Karpas-422 (cell line): ENCODE measurements at regions not wholly inside any gene's neighbourhood (a gene's known extent, or its start where the extent isn't known, plus 50 kb on each side); places are given as distances from the start of the nearest gene placed in this dataset.

Experiments used
- DNase-seq: peaks from one replicate; pipeline ENCODE4 v3.0.0-alpha.2; 2015
- H2AFZ ChIP-seq: fragments of 200-600 bp; sonication (generic); 2 replicates; pipeline ENCODE4 v1.6.1; 2014; ENCODE audit warnings: antibody characterized with exemption, low read length, mixed read lengths
- H3K27ac ChIP-seq: fragments of 200-600 bp; sonication (generic); 2 replicates; pipeline ENCODE4 v1.5.1; 2014; ENCODE audit warnings: mild to moderate bottlenecking, low read length, moderate library complexity
- H3K27me3 ChIP-seq: fragments of 200-600 bp; sonication (generic); 2 replicates; pipeline ENCODE4 v1.6.1; 2014; ENCODE audit warnings: low read length, mixed read lengths
- H3K36me3 ChIP-seq: fragments of 200-600 bp; sonication (generic); 2 replicates; pipeline ENCODE4 v1.6.1; 2014; ENCODE audit warnings: low read length, mixed read lengths; ENCODE audit not compliant: insufficient read depth
- H3K4me1 ChIP-seq: fragments of 200-600 bp; sonication (generic); 2 replicates; pipeline ENCODE4 v1.6.1; 2014; ENCODE audit warnings: mild to moderate bottlenecking, low read length, mixed read lengths
- H3K4me2 ChIP-seq: fragments of 200-600 bp; sonication (generic); 2 replicates; pipeline ENCODE4 v1.6.1; 2014; ENCODE audit warnings: low read length, low read depth, mild to moderate bottlenecking; ENCODE audit not compliant: poor library complexity, severe bottlenecking
- H3K4me3 ChIP-seq: fragments of 200-600 bp; sonication (generic); 2 replicates; pipeline ENCODE4 v1.5.1; 2014; ENCODE audit warnings: mild to moderate bottlenecking, antibody characterized with exemption, low read length, mixed read lengths
- H3K79me2 ChIP-seq: fragments of 200-600 bp; sonication (generic); 2 replicates; pipeline ENCODE4 v1.6.1; 2014; ENCODE audit warnings: mild to moderate bottlenecking, low read length, mixed read lengths
- H3K9ac ChIP-seq: fragments of 200-600 bp; sonication (generic); 2 replicates; pipeline ENCODE4 v1.6.0; 2014; ENCODE audit warnings: low read length
- H3K9me2 ChIP-seq: fragments of 200-600 bp; sonication (generic), shearing (Covaris generic); replicated peaks from 2 replicates; pipeline ENCODE4 v1.6.0; 2014; ENCODE audit warnings: mild to moderate bottlenecking, low read length, moderate library complexity; ENCODE audit not compliant: insufficient read depth
- H3K9me3 ChIP-seq: fragments of 300-700, 200-600 bp; sonication (generic); 2 replicates; pipeline ENCODE4 v1.6.1; 2014; ENCODE audit warnings: low read length, mixed read lengths
- H4K20me1 ChIP-seq: fragments of 200-600 bp; sonication (generic); 2 replicates; pipeline ENCODE4 v1.6.1; 2014; ENCODE audit warnings: mild to moderate bottlenecking, antibody characterized with exemption, low read length, low read depth; ENCODE audit not compliant: insufficient read depth

DNA sequence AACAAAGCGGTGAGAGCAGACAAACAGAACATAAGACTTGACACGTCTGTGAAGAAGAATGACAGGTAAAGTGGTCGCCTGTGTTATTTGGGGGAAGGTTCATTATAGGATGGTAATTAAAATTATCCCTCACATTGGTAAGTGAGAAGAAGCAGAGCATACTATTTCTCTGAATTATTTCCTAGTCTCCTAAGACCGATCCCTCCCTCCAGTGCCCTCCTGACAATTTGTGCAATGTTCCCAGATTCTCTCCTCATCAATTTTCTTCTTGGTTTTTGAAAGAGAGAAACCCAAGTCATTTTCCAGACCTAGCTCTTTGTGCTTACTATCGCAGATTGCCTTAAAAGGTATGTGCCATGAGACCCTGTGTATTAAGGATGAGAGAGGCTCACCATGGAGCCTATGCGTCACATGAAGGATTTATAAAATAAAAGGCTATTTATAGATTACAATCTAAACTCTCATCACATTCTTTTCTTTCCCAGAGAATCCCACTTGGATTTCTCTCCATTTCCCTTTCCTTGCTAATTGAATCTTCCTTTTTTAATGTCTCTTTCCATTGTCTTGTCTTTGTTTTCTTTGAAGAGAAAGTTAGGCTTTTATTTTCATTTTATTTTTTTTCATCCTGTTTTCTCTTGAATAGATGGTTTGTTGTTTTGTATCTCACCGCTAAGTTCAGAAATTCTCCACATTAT lies 112.0 kb downstream of the PPP1R3A start:
- H3K9me2 ChIP-seq: 0 out of 2 replicates have a peak, but pooled peaks cover 2% of the 10 kb centered on the region
- no peak overlapping the region for H3K4me3 ChIP-seq
- H3K4me2 ChIP-seq: no peak overlapping the region
- no peaks in the 10 kb centered on the region for H3K4me1 ChIP-seq
- H2AFZ ChIP-seq: no peak overlapping the region
- no peaks in the 10 kb centered on the region for H3K79me2 ChIP-seq
- no peaks in the 10 kb centered on the region for H4K20me1 ChIP-seq
- no peaks in the 10 kb centered on the region for H3K27me3 ChIP-seq
- DNase-seq: no peak
- H3K9me3 ChIP-seq: peaks cover 6% of the 10 kb centered on the region; the same call in 1 of the 2 replicates
- H3K36me3 ChIP-seq: no peaks in the 10 kb centered on the region
- no peak overlapping the region for H3K27ac ChIP-seq
- H3K9ac ChIP-seq: no peak overlapping the region

DNA sequence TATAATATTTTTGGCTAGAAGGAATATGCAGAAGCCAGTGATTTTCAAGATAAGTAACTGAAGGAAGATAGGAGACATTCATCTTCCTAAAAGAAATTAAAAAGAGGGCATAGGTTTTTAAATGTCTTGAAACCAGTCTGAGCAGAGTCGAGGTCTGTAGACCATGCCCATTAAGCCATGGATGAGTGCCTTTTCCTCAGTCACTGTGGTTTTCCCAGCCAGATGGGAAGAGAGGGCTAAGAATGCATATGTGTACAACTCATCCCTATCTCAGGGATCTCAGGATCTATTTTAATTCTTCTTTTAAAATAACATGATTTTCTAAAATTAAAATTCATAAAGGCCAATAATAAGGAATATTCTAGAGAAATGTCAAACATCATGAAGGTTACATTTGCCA lies 112.8 kb downstream of the PPP1R3A start:
- no peak overlapping the region for H2AFZ ChIP-seq
- H3K27me3 ChIP-seq: no peaks in the 10 kb centered on the region
- no peaks in the 10 kb centered on the region for H3K4me1 ChIP-seq
- H3K4me2 ChIP-seq: no peak overlapping the region
- no peak overlapping the region for H3K4me3 ChIP-seq
- H3K9ac ChIP-seq: no peak overlapping the region
- peaks cover 6% of the 10 kb centered on the region; the same call in 1 of the 2 replicates for H3K9me3 ChIP-seq
- no peaks in the 10 kb centered on the region for H3K79me2 ChIP-seq
- 0 out of 2 replicates have a peak, but pooled peaks cover 2% of the 10 kb centered on the region for H3K9me2 ChIP-seq
- no peaks in the 10 kb centered on the region for H4K20me1 ChIP-seq
- no peak overlapping the region for H3K27ac ChIP-seq
- H3K36me3 ChIP-seq: no peaks in the 10 kb centered on the region
- DNase-seq: no peak

DNA sequence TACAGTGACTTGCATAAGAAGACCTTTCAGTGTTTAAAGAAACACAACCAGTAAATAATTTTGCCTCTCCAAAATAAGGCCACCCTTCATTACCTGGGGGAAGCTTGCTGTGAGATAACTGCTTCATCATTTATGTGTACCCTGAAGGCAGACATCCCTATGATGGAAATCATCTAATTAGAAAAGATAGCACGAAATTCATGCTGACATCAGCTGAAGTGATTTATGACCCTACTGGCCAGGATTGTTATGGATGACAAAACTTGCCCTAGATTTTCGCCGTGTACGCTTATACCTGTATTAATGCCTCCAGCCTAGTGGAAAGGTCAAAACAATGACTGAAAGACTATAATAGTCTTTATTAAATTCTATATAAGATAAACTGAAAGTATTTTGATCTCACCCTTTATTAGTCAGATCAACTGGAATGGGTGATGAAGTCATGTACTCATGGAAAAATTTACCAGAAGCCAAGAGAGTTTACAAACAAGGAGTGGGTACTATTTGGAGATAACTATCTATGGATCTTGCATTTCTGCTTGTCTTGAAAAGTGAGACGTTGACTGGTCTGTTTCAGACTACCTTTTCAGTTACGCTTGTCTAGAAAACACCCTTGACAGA lies 114.2 kb downstream of the PPP1R3A start:
- Histone ChIP-seq H3K9me2 (no peaks in the 10 kb centered on the region), H3K4me3 (no peak overlapping the region), H3K27ac (no peak overlapping the region), H2AFZ (no peak overlapping the region), H3K36me3 (no peaks in the 10 kb centered on the region), H3K79me2 (no peaks in the 10 kb centered on the region), H3K9me3 (peaks cover 3% of the 10 kb centered on the region; the same call in 1 of the 2 replicates), H3K27me3 (no peaks in the 10 kb centered on the region), H3K9ac (no peak overlapping the region), H3K4me2 (no peak overlapping the region), H4K20me1 (no peaks in the 10 kb centered on the region), H3K4me1 (no peaks in the 10 kb centered on the region)
- no peak for DNase-seq

DNA sequence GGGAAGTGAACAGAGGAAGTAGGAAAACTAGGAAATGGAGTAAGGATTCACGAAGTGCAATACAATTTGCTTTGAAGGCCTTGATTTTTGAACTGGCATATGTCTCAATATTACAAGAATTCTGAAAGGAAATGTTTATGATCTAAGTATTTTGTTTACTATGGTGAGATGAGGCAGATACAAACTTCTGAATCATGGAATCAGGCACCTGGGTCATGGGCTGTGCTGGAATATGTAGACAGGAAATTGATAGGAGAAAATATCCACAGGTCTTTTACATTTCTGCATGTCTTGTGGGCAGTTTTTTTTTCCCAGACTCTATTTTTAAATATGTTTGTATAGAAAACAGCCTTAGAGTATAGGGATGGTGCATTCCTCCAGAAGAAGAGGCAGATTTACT lies 117.1 kb downstream of the PPP1R3A start:
- Histone ChIP-seq H2AFZ (no peak overlapping the region), H3K9ac (no peak overlapping the region), H3K9me2 (no peaks in the 10 kb centered on the region)

DNA sequence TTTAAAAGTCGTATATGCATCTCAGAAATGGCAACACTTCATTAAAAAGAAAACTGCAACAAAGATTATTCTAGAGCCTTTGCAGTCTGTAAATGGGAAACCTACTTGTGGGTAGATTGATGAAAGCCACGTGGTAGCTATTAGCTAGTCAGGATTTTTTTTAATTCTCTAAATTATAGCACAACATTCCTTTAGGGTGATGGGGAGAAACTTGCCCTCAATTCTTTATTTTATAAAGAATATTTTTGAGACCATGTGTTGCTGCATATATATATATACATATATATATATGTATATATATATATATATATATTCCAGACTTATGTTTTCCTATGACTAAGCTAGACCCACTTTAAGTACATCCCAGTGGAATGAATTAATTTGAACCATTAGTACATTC lies 118.0 kb downstream of the PPP1R3A start:
- Histone ChIP-seq H3K27ac (no peak overlapping the region), H3K9me3 (peaks cover 6% of the 10 kb centered on the region; the same call in 1 of the 2 replicates), H3K4me3 (no peak overlapping the region), H3K36me3 (no peaks in the 10 kb centered on the region), H3K27me3 (no peaks in the 10 kb centered on the region), H3K9me2 (no peaks in the 10 kb centered on the region), H4K20me1 (no peaks in the 10 kb centered on the region), H2AFZ (no peak overlapping the region), H3K4me2 (no peak overlapping the region), H3K9ac (no peak overlapping the region), H3K4me1 (no peaks in the 10 kb centered on the region), H3K79me2 (no peaks in the 10 kb centered on the region)
- no peak for DNase-seq

More for the DNA sequence above, 117.1 kb downstream of the PPP1R3A start:
- Histone ChIP-seq H3K27ac (no peak overlapping the region), H3K27me3 (no peaks in the 10 kb centered on the region), H3K4me2 (no peak overlapping the region), H3K79me2 (no peaks in the 10 kb centered on the region), H3K4me3 (no peak overlapping the region), H3K9me3 (no peaks in the 10 kb centered on the region; the same call in 1 of the 2 replicates), H3K4me1 (no peaks in the 10 kb centered on the region), H3K36me3 (no peaks in the 10 kb centered on the region), H4K20me1 (no peaks in the 10 kb centered on the region)
- DNase-seq: no peak

DNA sequence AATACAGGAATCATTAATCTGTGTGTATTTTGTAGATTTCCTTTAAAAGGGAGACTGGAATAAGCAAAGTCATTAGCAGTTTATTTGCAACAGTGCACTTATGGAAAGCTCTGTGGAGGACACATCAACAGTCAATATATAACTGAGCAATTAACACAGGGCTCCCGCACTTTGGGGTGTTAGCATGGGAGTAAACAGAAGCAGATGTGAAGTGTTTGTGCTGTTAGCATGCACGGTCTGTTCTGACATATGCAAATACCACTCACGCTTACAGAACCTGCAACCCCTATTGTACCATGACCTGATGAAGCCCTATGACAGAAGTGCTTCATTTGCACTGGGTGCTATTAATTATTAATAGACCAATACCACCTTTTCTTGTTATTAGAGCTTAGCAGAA lies 118.9 kb downstream of the PPP1R3A start:
- Histone ChIP-seq H3K4me1 (no peaks in the 10 kb centered on the region), H2AFZ (no peak overlapping the region), H3K79me2 (no peaks in the 10 kb centered on the region), H3K4me2 (no peak overlapping the region), H3K9ac (no peak overlapping the region), H3K9me3 (peaks cover 6% of the 10 kb centered on the region; the same call in 1 of the 2 replicates), H3K9me2 (no peaks in the 10 kb centered on the region), H3K36me3 (no peaks in the 10 kb centered on the region), H3K27me3 (no peaks in the 10 kb centered on the region), H3K4me3 (no peak overlapping the region), H4K20me1 (no peaks in the 10 kb centered on the region), H3K27ac (no peak overlapping the region)
- no peak for DNase-seq

DNA sequence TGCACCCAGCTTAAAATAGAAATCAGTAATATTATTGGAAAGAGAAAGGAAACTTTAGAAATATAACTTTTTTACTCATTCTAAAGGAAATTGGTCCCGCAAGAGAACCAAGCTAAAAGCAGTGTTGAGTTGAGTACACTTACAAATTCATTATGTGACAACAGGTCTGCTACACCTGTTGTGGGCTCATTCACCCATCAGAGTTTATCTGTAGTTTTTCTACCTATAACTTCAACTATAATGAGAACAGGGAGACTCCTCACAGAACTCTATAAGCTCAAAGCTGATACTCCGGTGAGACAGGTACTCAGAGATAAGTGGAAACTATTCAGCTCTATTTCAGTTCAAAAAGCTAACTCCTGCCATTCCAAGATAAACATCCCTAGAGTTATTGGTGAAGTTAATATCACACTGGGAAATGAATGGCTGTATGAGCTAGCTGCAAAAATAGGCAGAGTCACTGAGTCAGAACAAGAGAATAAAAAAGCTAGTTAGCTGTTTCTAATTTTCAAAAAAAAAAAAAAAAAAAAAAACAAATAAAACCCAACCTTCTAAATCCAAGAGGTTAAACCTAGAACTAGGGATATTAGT lies 121.3 kb downstream of the PPP1R3A start:
- no peak for DNase-seq
- no peaks in the 10 kb centered on the region for H3K79me2 ChIP-seq
- no peak overlapping the region for H3K4me3 ChIP-seq
- no peak overlapping the region for H3K27ac ChIP-seq
- H3K4me1 ChIP-seq: no peaks in the 10 kb centered on the region
- no peak overlapping the region for H3K9ac ChIP-seq
- no peaks in the 10 kb centered on the region for H3K36me3 ChIP-seq
- H3K9me3 ChIP-seq: peaks cover 13% of the 10 kb centered on the region
- no peak overlapping the region for H3K4me2 ChIP-seq
- H2AFZ ChIP-seq: no peak overlapping the region
- no peaks in the 10 kb centered on the region for H3K27me3 ChIP-seq
- no peaks in the 10 kb centered on the region for H3K9me2 ChIP-seq
- no peaks in the 10 kb centered on the region for H4K20me1 ChIP-seq

DNA sequence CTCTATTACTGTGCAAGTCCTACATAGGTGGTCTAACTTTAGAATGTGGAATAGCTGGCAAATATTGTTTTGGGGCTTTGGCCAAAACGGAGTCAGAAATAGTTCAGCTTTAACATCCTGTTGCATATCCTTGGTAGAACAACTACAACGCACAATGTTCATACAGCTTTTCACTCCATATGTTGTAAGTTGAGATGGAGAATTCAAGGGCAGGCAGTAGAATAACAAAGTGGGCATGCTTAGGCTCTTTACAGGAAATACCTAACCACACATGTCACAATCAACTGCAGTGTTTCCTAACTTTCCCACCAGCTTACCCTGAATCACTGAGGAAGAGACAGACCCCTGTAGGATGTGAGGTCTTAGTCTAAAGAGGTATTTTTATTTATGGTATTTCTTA lies 122.3 kb downstream of the PPP1R3A start:
- no peaks in the 10 kb centered on the region for H3K36me3 ChIP-seq
- no peak overlapping the region for H3K4me3 ChIP-seq
- H3K9me2 ChIP-seq: no peaks in the 10 kb centered on the region
- peaks cover 13% of the 10 kb centered on the region for H3K9me3 ChIP-seq
- no peaks in the 10 kb centered on the region for H3K79me2 ChIP-seq
- no peak overlapping the region for H3K27ac ChIP-seq
- H4K20me1 ChIP-seq: no peaks in the 10 kb centered on the region
- no peaks in the 10 kb centered on the region for H3K27me3 ChIP-seq
- H3K4me1 ChIP-seq: no peaks in the 10 kb centered on the region
- no peak overlapping the region for H3K4me2 ChIP-seq
- no peak overlapping the region for H2AFZ ChIP-seq
- DNase-seq: no peak
- H3K9ac ChIP-seq: no peak overlapping the region
